Spleen (tissue), 7 donors: ENCODE measurements at regions not wholly inside any gene's neighbourhood (a gene's known extent, or its start where the extent isn't known, plus 50 kb on each side); places are given as distances from the start of the nearest gene placed in this dataset.

Source experiments
- POLR2A ChIP-seq, 3 donors: fragments of 450-650 bp; IDR thresholded peaks; one replicate each; pipeline ENCODE4 v1.5.1; 2017; ENCODE audit warnings: antibody characterized with exemption in 3 of 3, mild to moderate bottlenecking in 1 of 3
- POLR2AphosphoS5 ChIP-seq, 3 donors: sonication (generic); formaldehyde crosslinking; IDR thresholded peaks; one replicate each; pipeline ENCODE4 v1.5.1; 2017; ENCODE audit warnings: antibody characterized with exemption in 3 of 3
- TF ChIP-seq, protein P1 (sequence below), 11 experiments: fragments of 200-600 bp in 7 of 11; fragments of 450-650 bp in 4 of 11; sonication (generic) in 4 of 11; IDR thresholded peaks in 8 of 11; conservative IDR thresholded peaks in 3 of 11; 1 replicate in 7 of 11; 2 replicates in 4 of 11; pipeline versions ENCODE4 v1.4.0 to v1.8.0; 2016 to 2021; ENCODE audit warnings: antibody characterized with exemption in 11 of 11, inconsistent platforms in 4 of 11, mild to moderate bottlenecking in 1 of 11
- donor health status: DM: no; HTN: no; CAD: no; lungs with moderate emphysema.
- donor health status: DM: no; HTN: no; CAD: no.
- donor health status: DM: no; HTN: no; CAD: no.

- no peak for TF ChIP-seq POLR2A (IDR thresholded peaks at IDR 0.05)
- TF ChIP-seq, protein P1, sequence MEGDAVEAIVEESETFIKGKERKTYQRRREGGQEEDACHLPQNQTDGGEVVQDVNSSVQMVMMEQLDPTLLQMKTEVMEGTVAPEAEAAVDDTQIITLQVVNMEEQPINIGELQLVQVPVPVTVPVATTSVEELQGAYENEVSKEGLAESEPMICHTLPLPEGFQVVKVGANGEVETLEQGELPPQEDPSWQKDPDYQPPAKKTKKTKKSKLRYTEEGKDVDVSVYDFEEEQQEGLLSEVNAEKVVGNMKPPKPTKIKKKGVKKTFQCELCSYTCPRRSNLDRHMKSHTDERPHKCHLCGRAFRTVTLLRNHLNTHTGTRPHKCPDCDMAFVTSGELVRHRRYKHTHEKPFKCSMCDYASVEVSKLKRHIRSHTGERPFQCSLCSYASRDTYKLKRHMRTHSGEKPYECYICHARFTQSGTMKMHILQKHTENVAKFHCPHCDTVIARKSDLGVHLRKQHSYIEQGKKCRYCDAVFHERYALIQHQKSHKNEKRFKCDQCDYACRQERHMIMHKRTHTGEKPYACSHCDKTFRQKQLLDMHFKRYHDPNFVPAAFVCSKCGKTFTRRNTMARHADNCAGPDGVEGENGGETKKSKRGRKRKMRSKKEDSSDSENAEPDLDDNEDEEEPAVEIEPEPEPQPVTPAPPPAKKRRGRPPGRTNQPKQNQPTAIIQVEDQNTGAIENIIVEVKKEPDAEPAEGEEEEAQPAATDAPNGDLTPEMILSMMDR (IDR thresholded peaks at IDR 0.05 in 8 of 11, conservative IDR thresholded peaks at IDR 0.05 in 3 of 11): no peak
- TF ChIP-seq POLR2AphosphoS5 (IDR thresholded peaks at IDR 0.05): no peak
Measured at GRCh38 chr9:95386843-95387242, 69.3 kb upstream of the FANCC start.
